RWPE2 (cell line): ENCODE measurements at regions not wholly inside any gene's neighbourhood (a gene's known extent, or its start where the extent isn't known, plus 50 kb on each side); places are given as distances from the start of the nearest gene placed in this dataset.

Source experiments
- ATAC-seq: fragments of 200-7000 bp; cut with Tn5 transposase; 3 replicates; pipeline ENCODE4 v1.9.1; 2021; ENCODE audit warnings: low read depth
- DNase-seq: peaks from one replicate; pipeline ENCODE4 v3.0.0-alpha.2; 2020; ENCODE audit warnings: low spot score
- H3K27ac ChIP-seq: fragments of 450-650 bp; 2 replicates; pipeline ENCODE4 v1.5.1; 2017; ENCODE audit warnings: mild to moderate bottlenecking; ENCODE audit not compliant: poor library complexity, severe bottlenecking
- H3K27me3 ChIP-seq: fragments of 250-450 bp; sonication (Bioruptor Pico); 2 replicates; pipeline ENCODE4 v1.5.1; 2021; ENCODE audit warnings: mild to moderate bottlenecking, moderate library complexity; ENCODE audit not compliant: insufficient read depth, poor library complexity, severe bottlenecking
- H3K36me3 ChIP-seq: fragments of 250-450 bp; sonication (Bioruptor Pico); 2 replicates; pipeline ENCODE4 v1.5.1; 2020; ENCODE audit warnings: low read depth, mild to moderate bottlenecking, moderate library complexity
- H3K4me1 ChIP-seq: fragments of 250-450 bp; sonication (Bioruptor Pico); 2 replicates; pipeline ENCODE4 v1.5.1; 2021; ENCODE audit warnings: mild to moderate bottlenecking, moderate library complexity; ENCODE audit not compliant: insufficient read depth, poor library complexity, severe bottlenecking
- H3K4me3 ChIP-seq: fragments of 250-450 bp; sonication (Bioruptor Pico); 2 replicates; pipeline ENCODE4 v1.5.1; 2021; ENCODE audit warnings: mild to moderate bottlenecking, moderate library complexity; ENCODE audit not compliant: severe bottlenecking
- H3K9me3 ChIP-seq: fragments of 250-450 bp; sonication (Bioruptor Pico); 2 replicates; pipeline ENCODE4 v1.5.1; 2021; ENCODE audit warnings: mild to moderate bottlenecking, moderate library complexity; ENCODE audit not compliant: severe bottlenecking
- CTCF ChIP-seq: fragments of 450-650 bp; IDR thresholded peaks from one replicate; pipeline ENCODE4 v1.5.1; 2017; ENCODE audit warnings: mild to moderate bottlenecking, moderate library complexity; ENCODE audit not compliant: poor library complexity, severe bottlenecking

GRCh38 chrX:21168401-21169160 lies 205.6 kb upstream of the CNKSR2 start:
- DNase-seq (no peak), ATAC-seq (no peak)
- H3K27me3 ChIP-seq: no peaks in the 10 kb centered on the region
- peaks cover 6% of the 10 kb centered on the region for H3K4me1 ChIP-seq
- H3K36me3 ChIP-seq: no peaks in the 10 kb centered on the region
- no peak overlapping the region for H3K4me3 ChIP-seq
- H3K27ac ChIP-seq: no peak overlapping the region
- TF ChIP-seq CTCF: no peak
- H3K9me3 ChIP-seq: no peaks in the 10 kb centered on the region

GRCh38 chrX:21171181-21171580 lies 203.0 kb upstream of the CNKSR2 start:
- no peak for TF ChIP-seq CTCF
- peaks cover 6% of the 10 kb centered on the region for H3K4me1 ChIP-seq
- no peaks in the 10 kb centered on the region for H3K36me3 ChIP-seq
- DNase-seq (no peak), ATAC-seq (no peak)
- no peaks in the 10 kb centered on the region for H3K27me3 ChIP-seq
- no peak overlapping the region for H3K4me3 ChIP-seq
- no peak overlapping the region for H3K27ac ChIP-seq
- no peaks in the 10 kb centered on the region for H3K9me3 ChIP-seq

GRCh38 chrX:21174439-21174838 lies 199.8 kb upstream of the CNKSR2 start:
- Histone ChIP-seq H3K4me1 (no peaks in the 10 kb centered on the region), H3K9me3 (no peaks in the 10 kb centered on the region), H3K27ac (no peak overlapping the region), H3K27me3 (no peaks in the 10 kb centered on the region), H3K36me3 (no peaks in the 10 kb centered on the region), H3K4me3 (no peak overlapping the region)
- ATAC-seq (no peak), DNase-seq (no peak)
- TF ChIP-seq CTCF: no peak

DNA sequence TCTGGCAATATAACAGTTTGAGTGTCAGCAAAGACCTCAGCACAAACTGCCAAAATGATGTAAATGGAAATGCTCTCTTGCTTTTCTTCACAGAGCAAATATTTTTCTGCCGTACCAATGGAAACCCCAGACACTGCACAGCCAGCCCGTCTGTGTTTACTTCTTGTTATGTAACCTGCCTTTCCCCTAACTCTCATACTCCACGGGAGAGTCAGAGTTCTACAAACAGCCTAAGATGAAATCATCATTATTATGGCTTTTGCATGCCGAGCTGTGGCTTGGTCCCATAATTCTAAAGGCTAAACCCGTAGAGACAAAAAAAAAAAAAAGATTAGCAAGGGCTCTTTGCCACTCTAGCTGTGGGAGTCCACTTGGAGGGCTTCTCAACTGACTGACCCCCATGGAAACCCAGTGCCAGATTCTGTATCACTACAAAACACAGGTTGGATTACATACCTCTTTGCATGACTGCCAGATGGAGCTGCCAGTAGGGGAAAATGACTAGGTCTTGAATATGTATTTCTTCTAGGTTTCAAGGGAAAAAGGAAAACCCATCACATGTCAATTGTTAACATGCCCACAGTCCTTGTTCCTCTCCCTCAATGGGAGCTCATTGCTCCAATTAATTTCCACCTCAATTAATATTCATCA lies 197.2 kb upstream of the CNKSR2 start:
- Histone ChIP-seq H3K4me1 (no peaks in the 10 kb centered on the region), H3K27ac (no peak overlapping the region), H3K9me3 (no peaks in the 10 kb centered on the region), H3K4me3 (no peak overlapping the region), H3K36me3 (no peaks in the 10 kb centered on the region), H3K27me3 (no peaks in the 10 kb centered on the region)
- no peak for TF ChIP-seq CTCF
- ATAC-seq (no peak), DNase-seq (no peak)
